HK-2 (cell line): ENCODE measurements at regions not wholly inside any gene's neighbourhood (a gene's known extent, or its start where the extent isn't known, plus 50 kb on each side); places are given as distances from the start of the nearest gene placed in this dataset.

Experiments used
- DNase-seq: peaks from one replicate; pipeline ENCODE4 v3.0.0-alpha.2; 2018; ENCODE audit not compliant: unreplicated experiment

DNA sequence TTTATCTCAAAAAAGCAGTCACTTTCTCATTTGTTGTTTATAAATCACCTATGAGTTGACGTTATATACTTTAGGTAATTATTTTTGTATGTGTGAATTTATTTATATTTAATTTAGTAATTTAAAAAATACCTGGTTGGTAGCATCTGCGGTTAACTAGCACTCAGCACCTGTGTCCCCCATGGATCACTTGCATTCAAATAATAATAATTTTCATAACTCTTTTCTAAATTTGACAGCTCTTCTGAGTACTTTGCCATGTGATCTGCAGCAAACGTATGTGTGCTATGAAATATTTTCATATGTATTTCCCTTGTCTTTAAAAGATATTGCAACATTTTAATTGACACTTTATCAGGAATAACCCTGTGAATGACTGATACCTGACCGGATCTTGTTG lies 88.1 kb downstream of the CMPK2 start:
- DNase-seq = no peak

DNA sequence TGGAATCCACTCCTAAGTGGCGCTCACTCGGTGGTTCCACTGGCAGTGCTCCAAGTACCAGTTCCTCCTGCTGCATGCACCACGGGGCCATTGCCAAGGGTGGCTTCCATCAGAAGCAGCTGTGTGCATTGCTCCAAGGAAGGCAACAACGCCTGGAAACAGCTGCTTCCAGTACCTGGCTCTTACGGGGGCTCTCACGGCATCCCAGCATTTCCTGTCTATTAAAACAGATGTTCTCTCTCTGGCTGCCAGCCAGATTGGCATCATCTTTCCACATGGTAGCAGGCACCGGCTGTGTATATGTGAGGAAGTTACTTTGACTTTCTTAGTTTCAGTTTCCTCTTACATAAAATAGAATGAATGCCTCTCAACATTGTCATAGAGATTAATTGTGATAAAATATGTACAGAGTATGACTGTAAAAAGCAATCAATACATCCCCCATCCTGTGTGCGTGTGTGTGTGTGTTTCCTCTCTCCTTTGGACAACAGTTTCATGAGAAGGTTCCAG lies 84.9 kb downstream of the CMPK2 start:
- DNase-seq = no peak

DNA sequence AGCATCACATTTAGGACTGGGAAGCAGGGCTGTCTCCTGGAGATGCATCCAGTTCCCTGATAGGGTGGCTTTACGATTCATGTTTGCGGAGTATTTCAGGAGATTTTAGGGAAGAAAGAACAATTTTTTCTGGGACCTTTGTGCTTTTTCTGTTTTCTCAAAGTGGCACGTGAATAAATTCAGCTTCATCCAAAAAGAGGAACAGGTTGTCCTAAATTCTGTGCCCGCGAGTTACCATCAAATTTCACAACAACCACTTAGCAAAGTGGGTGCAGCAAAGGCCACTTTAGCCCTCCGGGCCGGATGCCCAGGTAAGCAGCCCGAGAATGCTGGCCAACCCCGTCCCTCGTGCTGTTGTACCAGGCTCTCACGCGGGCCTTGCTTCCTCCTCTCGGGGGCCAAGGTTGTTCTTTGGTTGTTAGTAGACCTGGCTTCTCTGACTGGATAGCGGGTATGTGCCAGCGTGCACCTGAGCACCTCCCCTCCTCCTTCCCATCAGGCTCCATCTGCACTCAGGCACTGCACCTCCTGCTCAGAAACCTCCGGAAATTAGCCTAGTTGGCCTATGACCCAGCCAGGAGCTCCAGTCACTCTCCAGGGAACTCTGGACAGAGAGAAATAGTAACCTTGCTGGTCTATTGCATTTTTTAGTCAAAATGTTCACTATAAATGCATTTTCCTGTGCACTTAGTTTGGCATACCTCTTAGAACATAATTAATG lies 83.0 kb downstream of the CMPK2 start:
- no peak for DNase-seq

DNA sequence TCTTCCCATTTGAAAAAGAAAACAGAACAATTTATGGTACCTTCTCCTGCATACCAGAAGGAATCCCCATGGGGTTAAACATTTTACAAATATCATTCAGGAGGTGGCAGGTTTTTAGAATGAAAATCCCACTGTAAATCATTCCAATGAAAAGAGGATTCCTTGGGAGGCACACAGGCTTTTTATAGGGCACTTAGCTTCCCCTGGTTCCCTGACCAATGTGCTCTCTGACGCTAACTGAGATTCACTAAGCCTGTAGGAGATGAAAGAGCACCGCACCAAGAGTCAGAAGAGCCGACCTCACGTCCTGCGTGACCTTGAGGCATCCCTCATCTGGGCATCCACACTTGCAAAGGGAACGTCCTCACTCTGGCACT lies 82.5 kb downstream of the CMPK2 start:
- no peak for DNase-seq

DNA sequence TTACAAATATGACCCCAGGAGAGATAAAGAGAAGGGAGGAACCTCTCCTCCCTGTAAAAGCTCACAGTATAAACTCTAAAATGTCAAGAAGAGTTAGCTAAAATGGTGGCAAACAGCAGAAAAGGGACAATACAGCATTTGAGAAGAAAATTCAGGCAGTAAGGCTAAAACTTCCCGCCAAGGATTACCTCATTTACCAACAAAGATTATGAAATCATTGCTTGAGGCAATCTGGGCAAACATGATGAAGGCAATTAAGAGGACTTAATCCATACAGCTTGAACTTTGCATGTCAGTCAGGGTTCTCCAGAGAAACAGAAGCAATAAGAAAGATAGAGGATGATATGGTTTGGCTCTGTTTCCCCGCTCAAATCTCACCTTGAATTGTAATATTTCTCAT lies 81.4 kb downstream of the CMPK2 start:
- no peak for DNase-seq

DNA sequence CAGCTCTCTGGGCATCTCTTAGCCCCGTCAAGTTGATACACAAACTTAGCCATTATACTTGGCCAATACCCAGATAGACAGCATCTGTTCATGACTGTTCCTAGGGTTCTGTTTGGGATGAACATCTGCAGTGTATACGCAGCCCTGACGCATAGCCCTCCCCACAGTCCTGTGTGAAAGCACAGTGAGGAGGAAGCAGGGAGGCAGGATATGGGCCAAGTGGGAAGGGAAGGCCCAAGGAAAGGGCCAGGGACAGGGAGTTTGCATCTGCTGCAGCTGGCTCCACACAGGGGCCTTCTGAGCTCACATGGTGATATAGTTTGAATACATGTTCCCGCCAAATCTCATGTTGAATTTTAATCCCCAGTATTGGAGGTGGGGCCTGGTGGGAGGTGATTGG lies 80.2 kb downstream of the CMPK2 start:
- DNase-seq = no peak

DNA sequence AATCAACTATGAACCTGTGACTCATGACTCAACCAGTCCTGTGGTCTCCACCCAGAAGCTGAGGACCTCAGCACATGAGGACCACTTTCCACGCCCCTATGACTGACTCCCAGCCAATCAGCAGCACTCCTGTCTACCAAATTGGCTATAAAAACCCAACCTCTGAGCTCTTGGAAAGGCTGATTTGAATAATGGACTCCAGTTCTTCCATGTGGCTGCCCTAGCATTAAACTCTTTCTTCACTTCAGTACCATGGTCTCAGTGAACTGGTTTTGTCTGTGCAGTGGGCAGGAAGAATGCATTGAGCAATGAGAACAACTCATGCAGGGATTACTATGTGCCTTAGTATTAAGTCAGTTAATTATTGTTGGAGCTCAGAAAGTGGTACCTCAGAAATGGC lies 78.3 kb downstream of the CMPK2 start:
- no peak for DNase-seq

DNA sequence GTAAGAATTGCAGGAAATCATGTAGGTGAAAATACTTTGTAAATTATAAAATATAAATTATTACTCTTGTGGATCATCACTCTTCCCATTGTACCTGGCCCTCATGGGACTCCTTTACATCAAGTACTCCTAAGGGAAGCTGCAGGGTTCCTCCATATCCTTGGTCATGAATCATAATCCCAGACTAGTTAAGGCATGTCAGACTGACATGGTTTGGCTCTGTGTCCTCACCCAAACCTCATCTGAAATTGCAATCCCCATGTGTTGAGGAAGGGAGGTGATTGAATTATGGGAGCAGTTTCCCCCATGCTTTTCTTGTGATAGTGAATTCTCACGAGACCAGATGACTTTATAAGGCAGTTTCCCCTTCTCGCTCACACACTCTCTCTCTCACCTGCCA lies 77.1 kb downstream of the CMPK2 start:
- no peak for DNase-seq

DNA sequence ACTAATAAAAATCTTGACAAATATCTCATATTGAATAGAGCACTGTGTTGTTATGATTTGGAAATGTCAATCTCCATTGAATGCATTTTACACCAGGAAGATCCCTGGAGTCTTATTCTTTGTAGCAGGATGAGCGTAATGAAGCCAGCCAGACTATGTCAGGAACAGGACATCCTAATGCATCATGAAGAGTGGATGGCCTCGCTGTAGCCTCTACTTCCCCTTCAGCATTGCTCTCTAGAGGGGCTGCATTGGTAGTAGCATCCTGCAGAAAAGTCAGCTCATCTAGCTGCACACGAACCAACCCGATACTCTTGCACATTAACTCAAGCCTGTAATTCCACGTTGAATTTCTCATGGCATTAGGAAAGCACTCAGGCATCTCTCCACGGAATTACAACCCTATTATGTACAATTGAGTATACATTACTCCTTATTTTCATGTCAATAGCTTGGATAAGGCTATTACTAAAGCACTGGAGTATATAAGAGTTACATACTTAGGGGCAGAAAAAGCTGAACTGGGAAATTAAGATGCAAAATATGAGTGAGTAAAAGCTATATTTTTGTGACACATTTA lies 76.1 kb downstream of the CMPK2 start:
- DNase-seq = no peak

DNA sequence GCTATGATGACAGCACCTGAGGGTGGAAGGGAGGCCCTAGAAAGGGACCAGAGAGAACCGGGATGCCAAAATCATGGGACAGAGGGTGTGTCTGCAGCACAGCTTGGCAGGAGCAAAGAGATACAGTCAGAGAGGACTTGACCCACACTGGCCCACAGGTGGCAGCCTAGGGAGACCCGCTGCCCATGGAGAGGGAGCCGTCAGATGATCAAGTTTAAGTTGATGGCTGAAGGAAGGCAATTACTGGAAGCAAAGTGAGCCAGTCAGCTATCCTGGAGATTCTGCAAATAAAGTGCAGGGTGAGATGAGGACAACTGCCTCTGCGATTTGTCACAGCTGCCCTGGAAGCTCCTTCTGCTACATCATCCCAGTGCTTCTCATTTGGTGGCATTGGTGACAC lies 74.0 kb downstream of the CMPK2 start:
- no peak for DNase-seq

DNA sequence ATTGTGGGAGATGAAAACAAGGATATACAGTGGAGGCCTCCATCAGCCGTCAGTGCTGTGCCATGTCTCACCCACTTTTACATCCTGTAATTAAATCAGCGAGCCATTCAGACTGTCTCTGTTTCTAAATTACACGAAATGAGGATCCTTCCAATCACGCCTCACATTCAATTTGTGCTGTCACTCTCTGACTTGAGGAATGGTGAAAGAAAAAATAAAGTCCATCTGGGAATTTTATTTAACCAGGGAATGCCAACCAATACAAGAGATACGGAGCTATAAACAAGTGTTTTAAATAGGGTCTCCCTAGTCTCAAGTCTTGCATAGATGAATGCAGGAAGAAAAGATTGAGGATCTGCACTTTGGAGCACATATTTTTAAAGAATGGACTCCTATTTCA lies 72.8 kb downstream of the CMPK2 start:
- DNase-seq = no peak

DNA sequence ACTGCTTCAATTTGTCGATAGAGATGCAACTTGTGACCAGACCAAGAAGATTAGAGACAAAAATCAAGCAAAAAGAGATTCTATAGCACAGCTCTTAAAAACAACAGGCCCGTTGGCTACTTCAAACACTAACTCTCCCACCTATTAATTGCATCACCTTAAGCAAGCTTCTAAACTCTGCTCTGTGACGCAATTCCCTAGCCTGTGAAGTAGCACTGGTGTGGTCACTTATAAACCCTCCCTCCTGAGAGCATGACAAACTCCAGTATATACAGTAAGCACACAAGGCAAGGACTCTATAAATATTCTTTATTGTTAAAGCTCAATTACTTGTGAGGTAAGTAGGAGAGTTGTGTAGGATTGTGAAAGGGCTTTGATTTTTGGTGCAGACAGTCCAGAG lies 72.3 kb downstream of the CMPK2 start:
- no peak for DNase-seq

DNA sequence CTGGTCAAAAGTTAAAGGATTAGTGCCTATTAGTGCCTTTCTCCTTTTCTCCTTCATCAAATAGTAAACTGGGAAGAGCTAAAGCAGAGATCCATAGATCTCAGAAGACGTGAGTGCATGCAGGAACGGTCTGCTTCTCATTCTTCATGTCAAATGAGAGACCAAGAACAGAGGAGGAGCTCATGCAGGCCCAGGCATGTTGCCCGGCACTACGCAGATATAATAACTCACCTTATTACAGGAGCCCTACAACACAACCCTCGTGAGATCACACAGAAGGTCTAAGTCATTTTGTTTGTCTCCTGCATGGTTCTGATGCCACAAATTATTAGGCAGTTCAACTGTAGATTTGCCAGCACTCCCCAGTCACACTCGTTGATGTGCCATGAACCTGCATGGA lies 71.8 kb downstream of the CMPK2 start:
- no peak for DNase-seq

DNA sequence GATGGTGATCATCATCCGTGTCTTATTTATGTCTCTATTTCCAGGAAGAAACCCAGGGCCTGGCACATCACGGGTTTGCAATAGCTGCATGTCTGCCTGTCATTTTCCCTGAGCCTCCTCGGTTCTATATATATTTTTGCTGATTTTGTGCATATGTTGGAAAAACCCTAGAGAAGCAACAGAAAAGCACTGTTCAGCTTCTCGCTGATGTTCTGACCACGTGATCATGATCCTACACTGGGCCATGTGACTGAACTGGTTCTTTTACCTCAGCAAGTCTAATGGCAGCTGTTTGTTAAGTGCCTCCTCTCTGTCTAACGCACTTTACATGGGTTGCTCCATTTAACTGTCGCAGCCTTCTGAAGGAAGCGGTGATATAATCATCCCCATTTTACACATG lies 71.3 kb downstream of the CMPK2 start:
- no peak for DNase-seq
